ENCODE measurements at regions not wholly inside any gene's neighbourhood (a gene's known extent, or its start where the extent isn't known, plus 50 kb on each side); places are given as distances from the start of the nearest gene placed in this dataset.

DNA sequence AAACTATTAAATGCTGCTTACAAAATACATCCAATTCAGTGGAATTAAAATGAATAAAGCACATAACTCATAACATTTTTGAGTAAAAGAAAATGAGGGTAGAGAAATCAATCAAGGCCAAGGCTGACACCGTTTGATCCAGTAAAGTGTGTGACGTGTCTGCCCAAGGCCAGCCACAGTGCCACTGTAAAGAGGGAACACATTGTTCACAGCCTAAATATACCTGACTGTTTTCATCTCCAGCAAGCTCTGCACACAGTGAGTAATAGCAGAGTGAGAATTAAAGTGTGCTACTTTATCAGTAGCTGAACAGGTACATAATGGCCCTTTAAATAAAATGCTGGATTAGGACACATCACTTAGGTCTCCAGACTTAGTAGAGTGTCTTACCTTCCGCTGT lies 130.8 kb upstream of the DPP6 start:
- TF ChIP-seq TAF1 (IDR thresholded peaks at IDR 0.05; ENCODE audit: low read depth) (no peak), SMC3 (conservative IDR thresholded peaks at IDR 0.05; ENCODE audit: poor library complexity) (no peak), POLR2AphosphoS5 (IDR thresholded peaks at IDR 0.05) (no peak), MXI1 (conservative IDR thresholded peaks at IDR 0.05; ENCODE audit: poor library complexity, severe bottlenecking) (no peak), EZH2 (IDR thresholded peaks at IDR 0.05; ENCODE audit: borderline replicate concordance, insufficient read depth, low read length, poor library complexity, severe bottlenecking) (no peak), EP300 (conservative IDR thresholded peaks at IDR 0.05; ENCODE audit: poor library complexity, severe bottlenecking) (no peak)
- TF ChIP-seq, protein P1, sequence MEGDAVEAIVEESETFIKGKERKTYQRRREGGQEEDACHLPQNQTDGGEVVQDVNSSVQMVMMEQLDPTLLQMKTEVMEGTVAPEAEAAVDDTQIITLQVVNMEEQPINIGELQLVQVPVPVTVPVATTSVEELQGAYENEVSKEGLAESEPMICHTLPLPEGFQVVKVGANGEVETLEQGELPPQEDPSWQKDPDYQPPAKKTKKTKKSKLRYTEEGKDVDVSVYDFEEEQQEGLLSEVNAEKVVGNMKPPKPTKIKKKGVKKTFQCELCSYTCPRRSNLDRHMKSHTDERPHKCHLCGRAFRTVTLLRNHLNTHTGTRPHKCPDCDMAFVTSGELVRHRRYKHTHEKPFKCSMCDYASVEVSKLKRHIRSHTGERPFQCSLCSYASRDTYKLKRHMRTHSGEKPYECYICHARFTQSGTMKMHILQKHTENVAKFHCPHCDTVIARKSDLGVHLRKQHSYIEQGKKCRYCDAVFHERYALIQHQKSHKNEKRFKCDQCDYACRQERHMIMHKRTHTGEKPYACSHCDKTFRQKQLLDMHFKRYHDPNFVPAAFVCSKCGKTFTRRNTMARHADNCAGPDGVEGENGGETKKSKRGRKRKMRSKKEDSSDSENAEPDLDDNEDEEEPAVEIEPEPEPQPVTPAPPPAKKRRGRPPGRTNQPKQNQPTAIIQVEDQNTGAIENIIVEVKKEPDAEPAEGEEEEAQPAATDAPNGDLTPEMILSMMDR (IDR thresholded peaks at IDR 0.05; ENCODE audit: poor library complexity, severe bottlenecking): no peak
- TF ChIP-seq, protein P2, sequence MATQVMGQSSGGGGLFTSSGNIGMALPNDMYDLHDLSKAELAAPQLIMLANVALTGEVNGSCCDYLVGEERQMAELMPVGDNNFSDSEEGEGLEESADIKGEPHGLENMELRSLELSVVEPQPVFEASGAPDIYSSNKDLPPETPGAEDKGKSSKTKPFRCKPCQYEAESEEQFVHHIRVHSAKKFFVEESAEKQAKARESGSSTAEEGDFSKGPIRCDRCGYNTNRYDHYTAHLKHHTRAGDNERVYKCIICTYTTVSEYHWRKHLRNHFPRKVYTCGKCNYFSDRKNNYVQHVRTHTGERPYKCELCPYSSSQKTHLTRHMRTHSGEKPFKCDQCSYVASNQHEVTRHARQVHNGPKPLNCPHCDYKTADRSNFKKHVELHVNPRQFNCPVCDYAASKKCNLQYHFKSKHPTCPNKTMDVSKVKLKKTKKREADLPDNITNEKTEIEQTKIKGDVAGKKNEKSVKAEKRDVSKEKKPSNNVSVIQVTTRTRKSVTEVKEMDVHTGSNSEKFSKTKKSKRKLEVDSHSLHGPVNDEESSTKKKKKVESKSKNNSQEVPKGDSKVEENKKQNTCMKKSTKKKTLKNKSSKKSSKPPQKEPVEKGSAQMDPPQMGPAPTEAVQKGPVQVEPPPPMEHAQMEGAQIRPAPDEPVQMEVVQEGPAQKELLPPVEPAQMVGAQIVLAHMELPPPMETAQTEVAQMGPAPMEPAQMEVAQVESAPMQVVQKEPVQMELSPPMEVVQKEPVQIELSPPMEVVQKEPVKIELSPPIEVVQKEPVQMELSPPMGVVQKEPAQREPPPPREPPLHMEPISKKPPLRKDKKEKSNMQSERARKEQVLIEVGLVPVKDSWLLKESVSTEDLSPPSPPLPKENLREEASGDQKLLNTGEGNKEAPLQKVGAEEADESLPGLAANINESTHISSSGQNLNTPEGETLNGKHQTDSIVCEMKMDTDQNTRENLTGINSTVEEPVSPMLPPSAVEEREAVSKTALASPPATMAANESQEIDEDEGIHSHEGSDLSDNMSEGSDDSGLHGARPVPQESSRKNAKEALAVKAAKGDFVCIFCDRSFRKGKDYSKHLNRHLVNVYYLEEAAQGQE (IDR thresholded peaks at IDR 0.05; ENCODE audit: borderline replicate concordance): no peak
- Histone ChIP-seq H3K27me3 (ENCODE audit: insufficient read depth, low read depth, low read length) (no peaks in the 10 kb centered on the region), H3K79me2 (replicated peaks; ENCODE audit: insufficient read depth, low read length) (no peaks in the 10 kb centered on the region), H2AFZ (ENCODE audit: low read depth, low read length) (no peak overlapping the region), H3K4me2 (ENCODE audit: low read length) (no peak overlapping the region), H3K27ac (ENCODE audit: low read length) (no peak overlapping the region), H3K9me3 (ENCODE audit: low read length) (peaks cover 15% of the 10 kb centered on the region), H3K36me3 (ENCODE audit: insufficient read depth, low read length) (no peaks in the 10 kb centered on the region), H4K20me1 (ENCODE audit: insufficient read depth) (no peaks in the 10 kb centered on the region), H3K9me2 (ENCODE audit: insufficient read depth, low read length) (no peaks in the 10 kb centered on the region), H3K4me3 (ENCODE audit: low read length) (no peak overlapping the region), H3F3A (ENCODE audit: insufficient read depth, low read length, poor library complexity, severe bottlenecking) (no peaks in the 10 kb centered on the region), H3K9ac (ENCODE audit: low read length) (no peak overlapping the region)

DNA sequence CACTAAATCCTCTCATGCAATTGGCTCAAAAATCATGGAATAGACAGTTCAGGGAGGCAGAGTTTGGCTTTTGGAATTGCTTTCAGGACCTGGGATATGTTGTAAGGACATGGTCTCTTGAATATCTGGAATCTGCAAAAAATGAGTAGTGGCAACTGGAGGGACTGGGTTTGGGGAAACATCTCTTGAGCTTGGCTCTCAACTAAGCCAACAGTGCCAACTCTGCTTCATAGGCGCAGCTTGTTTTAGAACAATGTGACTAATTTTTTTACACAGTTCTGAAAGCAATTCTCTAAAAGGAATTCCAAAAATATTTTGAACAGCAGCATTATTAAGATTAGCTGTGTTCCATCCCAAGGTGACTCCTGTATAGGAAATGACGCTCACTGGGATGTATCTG lies 121.5 kb upstream of the DPP6 start:
- Histone ChIP-seq H3K27me3 (ENCODE audit: insufficient read depth, low read depth, low read length) (no peaks in the 10 kb centered on the region), H3K4me2 (ENCODE audit: low read length) (no peak overlapping the region), H3K36me3 (ENCODE audit: insufficient read depth, low read length) (no peaks in the 10 kb centered on the region), H3K79me2 (replicated peaks; ENCODE audit: insufficient read depth, low read length) (no peaks in the 10 kb centered on the region), H3F3A (ENCODE audit: insufficient read depth, low read length, poor library complexity, severe bottlenecking) (no peaks in the 10 kb centered on the region), H2AFZ (ENCODE audit: low read depth, low read length) (no peak overlapping the region), H3K4me3 (ENCODE audit: low read length) (no peak overlapping the region), H4K20me1 (ENCODE audit: insufficient read depth) (no peaks in the 10 kb centered on the region), H3K27ac (ENCODE audit: low read length) (no peak overlapping the region), H3K9ac (ENCODE audit: low read length) (no peak overlapping the region), H3K9me3 (ENCODE audit: low read length) (peaks cover 2% of the 10 kb centered on the region), H3K9me2 (ENCODE audit: insufficient read depth, low read length) (no peaks in the 10 kb centered on the region)
- TF ChIP-seq EP300 (conservative IDR thresholded peaks at IDR 0.05; ENCODE audit: poor library complexity, severe bottlenecking) (no peak), POLR2AphosphoS5 (IDR thresholded peaks at IDR 0.05) (no peak), SMC3 (conservative IDR thresholded peaks at IDR 0.05; ENCODE audit: poor library complexity) (no peak), RAD21 (conservative IDR thresholded peaks at IDR 0.05) (no peak), EZH2 (IDR thresholded peaks at IDR 0.05; ENCODE audit: borderline replicate concordance, insufficient read depth, low read length, poor library complexity, severe bottlenecking) (no peak), TAF1 (IDR thresholded peaks at IDR 0.05; ENCODE audit: low read depth) (no peak), MXI1 (conservative IDR thresholded peaks at IDR 0.05; ENCODE audit: poor library complexity, severe bottlenecking) (no peak)
- TF ChIP-seq, protein P2 (IDR thresholded peaks at IDR 0.05; ENCODE audit: borderline replicate concordance): no peak
- TF ChIP-seq, protein P1 (IDR thresholded peaks at IDR 0.05; ENCODE audit: poor library complexity, severe bottlenecking): no peak
